COR-L47 (cell line): ENCODE measurements at regions not wholly inside any gene's neighbourhood (a gene's known extent, or its start where the extent isn't known, plus 50 kb on each side); places are given as distances from the start of the nearest gene placed in this dataset.
"Not testable (repeated sequence)": the region's sequence is repeated elsewhere in the genome, so short reads cannot be mapped to it uniquely, and the experiment has no call there.

Source experiments
- DNase-seq: peaks from one replicate; lab custom pipeline; 2025; lab: John Stamatoyannopoulos, UW

DNA sequence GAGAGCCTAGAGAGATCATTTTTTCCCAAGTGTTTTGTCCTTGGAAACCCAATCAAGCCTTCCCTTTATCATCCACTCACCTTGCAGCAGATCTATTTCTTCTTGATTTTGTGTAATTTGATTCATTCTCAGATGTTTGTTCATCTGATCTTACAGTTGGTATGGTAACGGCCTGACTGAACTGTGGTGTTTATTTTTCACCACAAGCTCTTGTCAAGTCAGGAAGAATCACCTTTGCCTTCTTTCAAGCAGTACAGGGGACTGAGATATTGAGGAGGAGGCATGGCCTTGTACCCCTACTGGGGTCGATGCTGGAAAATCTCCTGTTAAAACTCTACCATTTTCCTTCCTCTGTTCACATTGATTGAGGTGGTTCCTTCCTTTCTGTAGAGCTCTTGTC lies 361.4 kb upstream of the CFAP20DC start:
- DNase-seq, result no peak

DNA sequence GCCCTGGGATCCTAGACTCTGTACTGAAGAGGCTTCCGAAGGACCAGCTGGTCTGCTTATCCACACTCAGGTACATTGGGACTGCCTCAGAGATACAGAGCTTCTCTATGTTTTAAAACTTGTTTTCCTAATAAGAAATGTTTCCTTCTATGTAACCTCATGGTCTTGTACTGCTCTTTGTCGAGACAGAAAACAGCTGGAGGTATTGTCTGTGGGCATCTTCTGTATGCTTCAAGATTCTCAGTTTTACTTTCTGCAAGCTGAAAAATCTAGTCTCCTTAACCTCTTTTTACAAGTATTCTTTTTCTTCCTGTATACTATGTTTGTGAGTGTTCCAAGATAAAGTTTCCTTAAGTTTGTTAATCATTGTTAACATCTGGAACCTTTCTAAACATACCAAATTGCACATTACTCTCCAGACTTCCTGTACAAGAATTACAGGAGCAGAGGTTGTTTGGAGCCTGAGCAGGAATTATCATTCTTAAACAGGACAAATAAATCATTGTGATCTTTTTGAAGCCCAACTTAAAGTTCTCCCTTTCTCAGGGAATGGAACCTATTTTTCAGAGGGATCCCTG lies 358.3 kb upstream of the CFAP20DC start:
- DNase-seq, result no peak

DNA sequence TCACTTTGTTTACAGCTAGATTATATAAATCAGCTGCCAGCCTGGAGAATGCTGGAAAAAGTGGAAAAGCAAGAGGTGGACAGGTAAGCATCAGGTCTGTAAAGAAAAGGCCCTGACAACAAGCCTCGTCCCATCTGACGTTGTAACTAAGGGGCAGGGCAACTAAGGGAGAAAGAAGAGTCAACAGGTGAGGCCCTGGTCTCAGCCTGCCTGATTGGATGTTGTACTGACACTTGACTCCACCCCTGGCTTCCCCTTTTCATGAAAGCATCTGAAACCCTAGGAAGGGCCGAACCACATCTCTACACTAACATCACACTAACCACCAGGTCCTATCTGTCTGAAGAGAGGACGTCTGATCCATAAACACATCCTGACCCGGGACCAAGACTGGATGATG lies 357.6 kb upstream of the CFAP20DC start:
- no peak for DNase-seq

DNA sequence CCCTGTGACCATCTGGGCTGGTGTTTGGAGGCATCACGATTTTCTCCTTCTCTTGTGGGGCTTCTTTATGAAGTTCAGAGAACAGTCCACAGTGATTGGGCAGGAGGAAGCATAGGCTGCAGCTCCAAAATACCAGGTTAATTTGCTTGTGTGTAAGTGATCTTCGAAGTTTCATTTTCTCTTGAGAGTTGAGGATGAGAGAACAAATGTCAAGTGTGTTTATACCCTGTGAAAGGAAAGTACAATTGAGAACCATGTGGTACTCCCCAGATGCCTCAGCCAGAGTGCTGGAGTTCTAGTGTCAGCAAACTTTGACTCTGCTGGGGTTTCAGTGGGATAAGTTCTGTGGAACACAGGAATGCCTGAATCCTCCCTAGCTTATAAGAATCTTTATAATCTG lies 357.1 kb upstream of the CFAP20DC start:
- DNase-seq, result no peak

DNA sequence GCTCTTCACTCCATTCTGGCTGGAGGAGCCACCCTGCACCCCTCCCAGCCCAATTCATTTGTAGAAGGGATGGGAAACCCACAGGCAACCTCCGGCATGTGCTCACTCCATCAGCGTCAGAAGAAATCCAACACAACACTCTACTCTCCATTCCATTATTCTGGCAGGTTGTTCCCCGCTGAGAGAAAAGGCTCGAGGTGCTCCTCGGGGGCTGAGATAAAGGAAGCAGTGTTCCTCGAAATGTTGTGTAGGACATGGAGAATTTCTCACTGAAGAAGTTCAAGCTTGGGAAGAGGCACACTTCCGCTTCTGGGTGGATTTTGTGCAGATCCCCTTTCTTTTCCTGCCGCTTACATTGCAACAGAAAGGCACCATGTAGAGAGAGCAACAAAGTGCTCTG lies 355.0 kb upstream of the CFAP20DC start:
- DNase-seq, result no peak

DNA sequence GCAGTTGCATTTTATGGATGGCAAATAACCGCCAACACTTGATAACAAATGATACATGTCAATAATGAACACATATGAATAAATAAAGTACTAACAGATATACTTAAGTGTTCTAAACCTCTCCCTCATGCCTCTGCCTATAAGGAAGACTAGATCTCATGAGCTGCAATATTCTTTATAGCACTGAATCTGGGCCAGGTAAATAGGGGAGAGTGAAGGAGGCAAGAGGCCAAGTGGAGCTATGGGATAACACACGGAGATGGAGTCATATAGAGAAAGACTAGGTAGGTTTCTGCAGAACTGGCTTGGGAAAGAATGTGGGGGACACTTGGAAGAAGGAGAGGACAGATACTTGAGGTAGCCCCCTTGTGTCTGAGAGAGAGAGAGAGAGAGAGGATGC lies 354.2 kb upstream of the CFAP20DC start:
- no peak for DNase-seq

DNA sequence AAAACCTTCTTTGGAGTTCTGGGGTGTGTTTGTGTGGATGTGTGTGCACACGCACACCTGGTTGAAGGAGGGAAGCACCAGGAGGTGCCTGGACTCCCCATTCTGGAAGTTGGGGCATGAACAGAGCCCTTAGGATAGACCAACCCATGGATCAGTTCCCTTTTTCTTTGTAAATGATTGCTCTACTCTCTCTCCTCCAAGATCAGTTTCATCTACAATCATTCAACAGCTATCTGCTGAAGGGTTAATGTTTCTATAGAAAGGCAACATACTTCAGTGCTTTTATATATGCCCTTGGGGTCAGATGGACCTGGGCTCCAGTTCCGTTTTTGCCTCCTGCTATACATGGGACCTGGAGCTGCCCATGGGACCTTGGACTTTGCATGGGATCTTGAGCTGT lies 352.1 kb upstream of the CFAP20DC start:
- no peak for DNase-seq

DNA sequence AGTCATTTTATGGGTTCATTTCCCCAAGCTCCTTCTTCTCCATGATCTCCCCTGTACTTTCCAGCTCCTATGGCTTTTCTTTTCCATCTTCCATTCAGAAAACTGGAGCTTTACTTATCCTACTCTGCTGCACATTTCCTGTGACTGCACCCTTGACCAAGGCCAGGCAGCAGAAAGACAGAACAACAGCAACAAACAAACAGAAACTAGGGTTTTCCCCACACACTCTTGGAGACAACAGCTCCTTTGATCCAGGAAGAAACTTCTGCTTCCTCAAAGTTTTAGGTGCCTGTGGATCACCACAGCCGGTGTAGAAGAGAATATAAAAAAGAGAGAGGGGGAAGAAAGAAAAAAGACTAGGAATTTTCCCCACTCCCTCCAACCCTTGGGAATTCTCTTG lies 342.3 kb upstream of the CFAP20DC start:
- DNase-seq, result no peak

DNA sequence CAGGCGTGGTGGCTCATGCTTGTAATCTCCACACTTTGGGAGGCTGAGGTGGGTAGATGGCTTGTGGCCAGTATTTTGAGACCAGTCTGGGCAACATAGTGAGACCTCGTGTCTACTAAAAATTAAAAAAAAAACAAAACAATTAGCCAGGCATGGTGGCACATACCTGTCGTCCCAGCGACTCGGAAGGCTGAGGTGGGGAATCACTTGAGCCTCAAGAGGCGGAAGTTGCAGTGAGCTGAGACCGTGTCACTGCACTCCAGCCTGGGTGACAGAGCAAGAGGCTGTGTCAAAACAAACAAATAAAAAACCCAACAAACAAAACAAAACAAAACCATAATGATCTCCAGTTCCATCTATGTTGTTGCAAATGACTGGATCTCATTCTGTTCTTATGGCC lies 341.3 kb upstream of the CFAP20DC start:
- DNase-seq, result no peak

DNA sequence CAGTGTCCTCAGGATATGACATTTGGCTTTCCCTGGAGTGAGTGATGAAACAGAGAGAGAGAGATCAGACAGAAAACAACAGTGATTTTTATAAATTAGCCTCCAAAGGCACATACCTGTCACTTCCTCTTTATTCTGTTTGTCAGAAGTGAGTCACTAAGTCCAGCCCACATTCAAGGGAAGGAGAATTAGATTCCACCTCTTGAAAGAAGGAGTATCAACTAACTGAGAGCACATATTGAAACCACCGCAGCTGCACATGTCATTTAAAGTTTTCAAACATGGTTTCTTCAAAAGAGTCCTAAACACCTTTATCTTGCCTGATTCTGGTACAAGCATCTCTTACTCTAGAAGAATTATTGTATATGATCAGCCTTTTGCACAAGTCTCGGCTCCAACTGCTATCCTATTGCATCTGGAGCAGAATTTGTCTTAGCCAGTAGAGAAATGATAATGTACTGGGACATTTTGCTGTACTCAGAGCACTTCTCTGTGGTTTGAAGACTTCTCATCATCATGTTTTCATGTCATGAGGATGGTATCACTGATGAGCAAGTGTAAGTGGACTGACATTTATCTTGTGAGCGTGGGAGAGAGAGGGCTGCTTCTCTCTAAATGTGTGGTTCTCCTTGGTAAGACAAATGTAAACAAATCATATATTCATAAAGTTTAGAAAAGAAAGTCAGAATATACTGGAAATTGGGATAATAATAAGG lies 338.9 kb upstream of the CFAP20DC start:
- DNase-seq, result no peak

DNA sequence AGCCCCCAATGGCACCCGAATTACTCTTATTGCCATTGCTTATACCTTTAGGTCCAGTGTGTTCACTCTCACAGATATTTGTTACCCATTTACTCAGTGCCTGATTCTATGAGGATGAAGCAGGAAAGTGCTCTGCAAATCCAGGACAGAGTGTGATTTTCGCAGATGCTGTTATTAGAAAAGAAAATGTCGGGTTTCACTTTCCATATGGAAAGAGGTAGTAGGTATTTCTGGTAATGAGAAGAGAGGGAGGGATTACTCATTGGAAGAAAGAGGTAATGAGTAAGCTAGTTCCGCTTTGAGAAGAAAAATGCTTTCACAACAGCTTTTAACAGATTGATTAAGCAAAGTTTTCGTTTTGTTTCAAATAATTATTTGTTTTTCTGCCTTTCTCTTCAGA lies 336.3 kb upstream of the CFAP20DC start:
- no peak for DNase-seq

DNA sequence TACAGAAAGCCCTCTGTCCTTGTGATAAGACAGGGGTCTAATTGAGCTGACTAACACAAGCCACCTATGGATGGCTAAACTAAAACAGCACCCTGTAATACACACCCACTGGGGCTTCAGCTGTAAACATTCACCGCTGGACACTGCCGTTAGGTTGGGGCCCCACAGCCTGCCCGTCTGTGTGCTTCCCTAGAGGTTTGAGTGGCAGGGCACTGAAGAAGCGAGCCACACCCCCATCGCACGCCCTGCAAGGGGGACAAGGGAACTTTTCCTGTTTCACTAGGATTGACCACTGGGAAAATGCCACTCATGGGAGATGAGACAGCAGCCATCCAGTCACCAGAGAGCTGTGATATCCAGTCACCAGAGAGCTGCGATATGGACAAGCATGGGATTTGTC lies 335.7 kb upstream of the CFAP20DC start:
- no peak for DNase-seq

DNA sequence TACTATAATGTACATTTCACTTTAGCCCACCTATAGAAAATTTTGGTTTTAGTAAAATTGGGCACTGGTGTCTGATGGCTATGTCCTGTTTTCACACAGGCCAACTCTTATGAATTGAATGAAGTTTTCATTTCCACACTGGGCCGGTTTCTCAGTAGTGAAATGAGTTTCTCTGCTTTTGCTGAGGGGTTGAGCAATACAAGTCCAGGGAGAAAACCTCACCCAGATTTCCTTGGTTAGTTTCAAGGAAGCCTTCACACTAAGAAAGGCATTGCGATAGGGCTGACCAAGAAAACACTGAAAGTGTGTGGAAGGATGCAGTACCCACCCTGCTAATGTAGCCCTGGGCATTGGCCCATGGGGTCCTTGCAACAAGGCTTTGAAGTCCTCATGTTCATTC lies 331.5 kb upstream of the CFAP20DC start:
- no peak for DNase-seq

DNA sequence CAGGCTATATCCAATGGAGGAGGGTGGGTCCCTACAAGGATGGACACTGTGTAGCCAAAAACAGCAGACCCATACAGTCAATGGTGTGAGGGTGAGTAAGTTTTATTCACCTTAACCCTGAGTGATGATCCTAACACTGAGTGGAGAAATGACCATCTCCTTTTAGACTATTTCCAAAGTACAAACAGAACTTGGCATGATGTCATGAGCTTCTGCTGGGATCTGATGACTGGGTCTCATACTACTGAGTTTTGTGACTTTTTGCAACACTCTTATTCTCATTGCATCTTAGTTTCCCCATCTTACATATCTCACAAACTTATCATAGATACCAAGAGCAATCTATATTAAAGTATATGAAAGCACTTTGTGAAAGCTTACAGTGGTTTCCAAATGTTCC lies 330.3 kb upstream of the CFAP20DC start:
- no peak for DNase-seq

DNA sequence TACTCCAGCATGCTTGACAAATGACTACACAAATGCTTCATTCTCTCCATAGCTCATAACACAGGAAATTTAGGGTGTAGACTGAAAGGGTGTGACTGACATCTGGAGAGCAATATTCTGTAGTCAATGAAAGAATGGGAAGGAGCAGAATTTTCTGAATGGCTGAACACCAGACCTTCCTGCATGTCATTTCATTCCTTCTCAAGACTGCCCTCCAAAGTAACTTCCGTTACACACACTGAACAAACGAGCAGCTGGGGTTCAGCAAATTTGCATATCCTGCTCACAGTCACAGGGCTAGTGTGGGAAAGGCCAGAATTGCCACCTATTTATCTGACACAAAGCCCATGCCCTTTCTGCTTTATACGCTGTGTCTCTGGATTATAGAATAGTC lies 325.0 kb upstream of the CFAP20DC start:
- no peak for DNase-seq

DNA sequence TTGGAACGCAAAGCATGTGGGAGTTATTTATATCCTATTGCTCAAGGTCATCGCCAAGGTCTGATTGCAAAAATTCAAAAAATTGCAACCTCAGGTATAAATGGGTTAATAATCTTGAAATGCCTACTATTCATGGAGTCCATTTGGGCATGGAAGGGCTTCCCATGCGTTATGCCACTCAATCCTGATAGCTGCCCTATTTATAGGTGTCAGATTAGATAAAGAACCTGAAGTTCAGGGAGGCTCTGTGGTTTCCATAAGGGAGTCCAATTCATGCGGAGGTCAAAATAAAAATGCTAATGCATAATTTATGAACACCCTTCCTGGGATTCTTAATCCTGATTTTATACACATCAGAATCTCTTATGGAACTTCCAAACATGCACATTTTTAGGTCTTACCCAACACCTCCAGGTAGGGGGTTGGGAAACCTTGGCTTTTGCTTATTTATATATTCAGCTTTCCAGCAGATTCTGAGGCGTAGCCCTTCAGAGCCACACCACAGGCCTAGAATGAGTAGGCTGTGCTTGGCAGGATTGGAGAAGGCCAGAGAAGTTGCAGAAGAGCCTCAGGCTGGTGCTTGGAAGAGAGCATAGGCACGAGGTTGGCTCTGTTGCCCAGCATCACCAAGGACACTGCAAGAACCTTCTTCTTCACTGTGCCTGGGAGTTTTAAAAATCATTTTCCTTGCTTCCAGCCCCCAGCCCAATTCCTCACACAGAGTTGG lies 324.4 kb upstream of the CFAP20DC start:
- DNase-seq, result no peak

DNA sequence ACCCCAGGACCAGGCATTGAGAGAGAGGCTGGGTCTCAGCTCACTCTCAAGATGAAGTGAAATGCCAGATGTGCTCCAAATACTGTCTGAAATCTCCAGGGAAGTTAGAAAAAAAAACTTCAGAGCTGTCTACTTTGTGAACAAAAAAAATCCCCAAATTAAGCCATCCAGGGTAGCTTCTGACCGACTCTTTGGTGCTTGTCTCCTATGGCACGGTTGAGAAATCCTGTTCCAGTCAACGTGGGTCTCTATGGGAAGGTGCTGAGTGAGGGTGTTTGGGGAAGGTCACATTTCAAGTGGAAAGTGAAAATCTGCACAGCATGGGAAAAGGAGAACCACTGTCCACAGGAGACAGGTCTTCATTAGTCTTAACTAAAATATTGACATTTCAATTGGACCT lies 322.5 kb upstream of the CFAP20DC start:
- DNase-seq, result no peak

DNA sequence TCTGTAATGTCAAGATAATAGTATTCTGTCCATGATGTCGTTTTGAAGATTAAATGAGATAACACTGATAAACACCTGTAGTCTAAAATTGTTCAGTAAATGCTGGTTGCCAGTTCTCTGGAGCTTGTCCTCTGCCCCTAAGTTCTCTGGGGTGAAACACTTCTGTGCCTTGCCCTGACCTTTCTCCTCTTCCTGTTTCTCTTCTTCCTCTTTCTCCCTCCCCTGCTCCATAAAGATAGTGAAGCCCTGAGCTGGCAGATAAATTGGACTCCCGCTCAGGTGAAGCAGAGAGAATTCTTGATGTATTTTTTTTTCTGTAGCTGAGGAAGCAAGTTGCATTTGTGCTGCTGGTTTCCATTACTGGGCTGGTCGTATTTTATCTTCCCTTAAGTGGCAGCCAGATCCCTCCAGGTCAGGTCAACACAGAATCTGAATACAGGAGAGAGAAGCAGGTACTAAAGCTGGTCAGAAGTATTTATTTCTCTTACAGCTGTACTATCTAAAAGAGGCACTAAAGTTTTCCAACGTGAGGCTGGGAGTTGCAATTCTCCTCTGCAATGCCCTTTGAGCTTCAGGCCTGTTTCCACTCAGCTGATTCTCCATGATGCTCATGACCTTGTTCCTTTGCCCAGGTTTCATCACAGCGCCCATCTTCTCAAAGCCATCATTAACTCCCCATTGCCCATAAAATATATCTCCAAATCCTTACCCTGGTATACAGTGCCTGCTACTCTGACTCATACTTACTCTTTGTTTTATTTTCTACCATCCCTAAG lies 319.3 kb upstream of the CFAP20DC start:
- no peak for DNase-seq

DNA sequence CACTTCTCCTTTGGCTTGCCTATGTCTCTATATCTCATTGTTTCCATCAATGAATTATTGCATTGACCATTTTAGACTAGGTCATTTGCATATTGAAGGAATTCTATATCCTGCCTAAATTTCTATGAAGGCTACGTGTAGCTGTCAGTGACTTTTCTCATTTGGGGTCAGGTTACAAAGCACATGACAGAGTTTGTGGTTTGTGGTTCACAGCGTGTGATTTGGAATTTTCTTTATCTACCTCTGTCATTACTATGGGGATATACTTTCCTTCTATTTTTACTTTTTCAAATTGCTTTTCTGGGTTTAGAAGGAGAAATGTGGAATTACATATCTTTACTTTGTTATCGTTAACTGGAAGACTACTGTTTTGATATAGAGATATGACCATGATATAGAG lies 317.3 kb upstream of the CFAP20DC start:
- no peak for DNase-seq

DNA sequence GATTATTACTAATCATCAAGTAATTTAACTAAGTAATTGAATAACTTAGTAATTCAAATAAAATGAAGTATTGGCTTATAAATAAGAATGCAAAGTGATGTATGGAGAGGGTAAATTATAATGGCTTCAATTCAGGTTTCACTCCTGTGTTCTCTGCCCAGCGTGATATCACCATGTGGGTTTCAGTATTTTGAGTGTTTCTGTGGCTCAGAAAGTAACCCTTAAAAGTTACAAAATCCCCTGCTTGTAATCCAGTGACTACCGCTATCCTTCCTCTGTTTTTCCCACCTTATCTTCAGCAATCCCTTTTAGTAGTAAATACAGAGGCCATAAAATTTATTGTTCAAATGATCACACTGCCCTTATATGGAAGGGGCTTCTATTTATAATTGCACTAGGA lies 316.4 kb upstream of the CFAP20DC start:
- DNase-seq, result no peak

DNA sequence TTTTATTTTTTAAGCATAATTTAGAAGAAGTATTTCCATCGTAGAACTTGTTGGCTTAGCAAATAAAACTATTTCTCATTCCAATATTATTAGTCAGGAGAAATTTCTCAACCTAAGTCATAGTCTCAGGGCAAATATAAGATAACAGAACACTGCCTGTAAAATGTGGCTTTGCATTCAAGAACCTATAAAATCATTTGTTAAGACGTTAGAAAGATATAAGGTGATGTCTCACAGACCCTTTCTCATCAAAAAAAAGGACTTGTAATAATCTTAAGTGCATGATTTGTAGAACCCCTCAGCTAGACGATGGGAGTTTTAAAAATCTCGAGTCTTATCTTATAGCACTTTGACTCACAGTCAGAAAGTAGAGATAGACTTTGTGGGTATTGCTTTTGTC lies 314.7 kb upstream of the CFAP20DC start:
- no peak for DNase-seq

DNA sequence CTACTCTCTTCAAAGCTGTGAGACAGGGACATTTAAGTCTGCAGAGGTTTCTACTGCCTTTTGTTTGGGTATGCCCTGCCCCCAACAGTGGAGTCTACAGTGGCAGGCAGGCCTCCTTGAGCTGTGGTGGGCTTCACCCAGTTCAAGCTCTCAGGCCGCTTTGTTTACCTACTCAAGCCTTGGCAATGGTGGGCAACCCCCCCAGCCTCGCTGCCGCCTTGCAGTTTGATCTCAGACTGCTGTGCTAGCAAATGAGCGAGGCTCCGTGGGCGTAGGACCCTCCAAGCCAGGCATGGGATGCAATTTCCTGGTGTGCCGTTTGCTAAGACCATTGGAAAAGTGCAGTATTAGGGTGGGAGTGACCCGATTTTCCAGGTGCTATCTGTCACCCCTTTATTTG lies 310.5 kb upstream of the CFAP20DC start:
- DNase-seq, result not testable (repeated sequence)

DNA sequence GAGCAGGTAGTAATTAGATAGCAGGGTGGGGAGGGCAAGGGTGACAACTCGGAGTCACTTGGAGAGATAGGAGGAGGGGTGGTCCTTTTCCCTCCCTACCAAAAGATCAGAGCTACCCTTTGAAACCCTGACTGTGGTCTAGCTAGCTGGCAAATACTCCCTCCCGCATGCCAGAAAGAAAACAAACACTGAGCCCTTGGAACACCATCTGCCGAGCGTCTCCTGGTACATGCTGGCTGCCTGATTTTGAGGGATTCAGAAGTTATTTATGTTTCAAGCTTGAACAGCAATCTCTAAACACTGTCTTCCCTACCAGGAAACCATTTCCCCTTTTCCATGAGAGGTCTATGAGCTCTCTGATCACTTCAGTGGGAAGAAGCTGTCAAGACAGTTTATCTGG lies 291.6 kb upstream of the CFAP20DC start:
- DNase-seq, result no peak
